ENCODE measurements at regions not wholly inside any gene's neighbourhood (a gene's known extent, or its start where the extent isn't known, plus 50 kb on each side); places are given as distances from the start of the nearest gene placed in this dataset.

DNA sequence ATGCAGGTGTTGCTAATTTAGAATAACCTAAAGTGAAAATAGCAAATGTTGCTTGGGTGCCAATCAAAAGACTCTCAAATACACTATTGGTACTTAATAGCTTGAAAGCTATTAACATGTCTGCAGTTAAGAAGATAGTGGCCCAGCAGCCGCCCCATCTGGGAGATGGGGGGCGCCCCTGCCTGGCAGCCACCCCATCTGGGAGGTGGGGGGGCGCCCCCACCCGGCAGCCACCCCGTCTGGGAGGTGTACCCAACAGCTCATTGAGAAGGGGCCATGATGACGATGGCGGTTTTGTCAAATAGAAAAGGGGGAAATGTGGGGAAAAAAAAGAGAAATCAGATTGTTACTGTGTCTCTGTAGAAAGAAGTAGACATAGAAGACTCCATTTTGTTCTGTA lies 923.1 kb upstream of the MDGA2 start:
- WGBS (ENCODE audit: low lambda C conversion rate): 50% methylated on average over 5 of the region's 7 CpGs
- TF ChIP-seq RFX5 (IDR thresholded peaks at IDR 0.05; ENCODE audit: low read length): no peak
- no peak for TF ChIP-seq FOSL2 (IDR thresholded peaks at IDR 0.05; ENCODE audit: borderline replicate concordance, low read depth)
- no peak for TF ChIP-seq NRF1 (IDR thresholded peaks at IDR 0.05; ENCODE audit: low read depth, low read length)
- TF ChIP-seq, protein P1, sequence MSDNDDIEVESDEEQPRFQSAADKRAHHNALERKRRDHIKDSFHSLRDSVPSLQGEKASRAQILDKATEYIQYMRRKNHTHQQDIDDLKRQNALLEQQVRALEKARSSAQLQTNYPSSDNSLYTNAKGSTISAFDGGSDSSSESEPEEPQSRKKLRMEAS (IDR thresholded peaks at IDR 0.05; ENCODE audit: low read depth): no peak
- TF ChIP-seq TEAD4 (IDR thresholded peaks at IDR 0.05; ENCODE audit: borderline replicate concordance, insufficient read depth): no peak
- TF ChIP-seq FOXJ3 (CRISPR knock-in tag; IDR thresholded peaks at IDR 0.05): no peak
- TF ChIP-seq YY1 (IDR thresholded peaks at IDR 0.05; ENCODE audit: low read depth): no peak
- TF ChIP-seq, protein P2, sequence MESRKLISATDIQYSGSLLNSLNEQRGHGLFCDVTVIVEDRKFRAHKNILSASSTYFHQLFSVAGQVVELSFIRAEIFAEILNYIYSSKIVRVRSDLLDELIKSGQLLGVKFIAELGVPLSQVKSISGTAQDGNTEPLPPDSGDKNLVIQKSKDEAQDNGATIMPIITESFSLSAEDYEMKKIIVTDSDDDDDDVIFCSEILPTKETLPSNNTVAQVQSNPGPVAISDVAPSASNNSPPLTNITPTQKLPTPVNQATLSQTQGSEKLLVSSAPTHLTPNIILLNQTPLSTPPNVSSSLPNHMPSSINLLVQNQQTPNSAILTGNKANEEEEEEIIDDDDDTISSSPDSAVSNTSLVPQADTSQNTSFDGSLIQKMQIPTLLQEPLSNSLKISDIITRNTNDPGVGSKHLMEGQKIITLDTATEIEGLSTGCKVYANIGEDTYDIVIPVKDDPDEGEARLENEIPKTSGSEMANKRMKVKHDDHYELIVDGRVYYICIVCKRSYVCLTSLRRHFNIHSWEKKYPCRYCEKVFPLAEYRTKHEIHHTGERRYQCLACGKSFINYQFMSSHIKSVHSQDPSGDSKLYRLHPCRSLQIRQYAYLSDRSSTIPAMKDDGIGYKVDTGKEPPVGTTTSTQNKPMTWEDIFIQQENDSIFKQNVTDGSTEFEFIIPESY (IDR thresholded peaks at IDR 0.05; ENCODE audit: borderline replicate concordance, low read depth): no peak
- TF ChIP-seq RXRA (IDR thresholded peaks at IDR 0.05; ENCODE audit: borderline replicate concordance, low read depth): no peak
- TF ChIP-seq FOXM1 (IDR thresholded peaks at IDR 0.05; ENCODE audit: low read depth): no peak
- no peak for TF ChIP-seq NFIC (IDR thresholded peaks at IDR 0.05; ENCODE audit: borderline replicate concordance)
- Histone ChIP-seq H4K20me1 (ENCODE audit: insufficient read depth) (no peaks in the 10 kb centered on the region), H3K4me2 (no peak overlapping the region), H3K4me1 (ENCODE audit: control insufficient read depth in 1 of 2, insufficient read depth in 2 of 2, low read depth in 1 of 2, low read length in 1 of 2) (no peaks in the 10 kb centered on the region), H3K79me2 (ENCODE audit: insufficient read depth) (no peaks in the 10 kb centered on the region), H3K9me2 (no peaks in the 10 kb centered on the region), H3F3A (replicated peaks; ENCODE audit: insufficient read depth) (no peaks in the 10 kb centered on the region), H3K9me3 (no peaks in the 10 kb centered on the region), H3K4me3 (ENCODE audit: low read depth in 2 of 2, low read length in 1 of 2) (no peak overlapping the region), H3K27ac (ENCODE audit: low read depth in 2 of 2, low read length in 1 of 2) (no peak overlapping the region), H2AFZ (ENCODE audit: low read depth) (no peak overlapping the region), H3K36me3 (replicated peaks in 1 of 2; ENCODE audit: control insufficient read depth in 1 of 2, insufficient read depth in 2 of 2, low read length in 1 of 2) (no peaks in the 10 kb centered on the region), H3K27me3 (ENCODE audit: insufficient read depth) (no peaks in the 10 kb centered on the region), H3K9ac (no peak overlapping the region)
- DNase-seq: no peak
- ChIA-PET CTCF (no interaction called here), POLR2A (no interaction called here)

DNA sequence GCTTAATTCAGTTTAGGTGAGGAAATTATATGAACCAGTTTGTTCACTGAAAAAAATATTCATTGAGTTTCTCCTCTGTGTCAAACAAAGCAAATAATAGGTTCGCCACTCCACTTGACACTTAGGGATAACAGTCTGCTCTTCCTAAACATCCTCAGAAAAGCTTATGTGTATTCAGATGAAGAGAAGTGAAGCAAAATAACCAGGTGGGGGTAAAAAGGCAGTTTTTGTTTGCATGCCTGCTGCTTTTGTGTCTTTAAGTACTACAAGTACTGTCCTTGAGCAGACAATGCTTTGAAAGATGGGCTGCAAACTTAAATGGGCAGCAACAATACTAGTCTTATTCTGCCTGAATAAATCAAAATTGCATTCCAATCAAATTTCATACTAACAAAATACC lies 910.7 kb upstream of the MDGA2 start:
- CTCF ChIA-PET: no interaction called here
- TF ChIP-seq MEF2A (IDR thresholded peaks at IDR 0.05; ENCODE audit: borderline replicate concordance, low read depth) (no peak), NFIC (IDR thresholded peaks at IDR 0.05; ENCODE audit: borderline replicate concordance) (no peak), TEAD4 (IDR thresholded peaks at IDR 0.05; ENCODE audit: borderline replicate concordance, insufficient read depth) (no peak)
- WGBS (ENCODE audit: low lambda C conversion rate): 27% methylated on average over 1 of the region's 1 CpG
- Histone ChIP-seq H3K9ac (no peak overlapping the region), H3K4me1 (ENCODE audit: control insufficient read depth in 1 of 2, insufficient read depth in 2 of 2, low read depth in 1 of 2, low read length in 1 of 2) (no peaks in the 10 kb centered on the region), H3F3A (replicated peaks; ENCODE audit: insufficient read depth) (no peaks in the 10 kb centered on the region), H3K27ac (ENCODE audit: low read depth in 2 of 2, low read length in 1 of 2) (no peak overlapping the region), H3K4me2 (no peak overlapping the region), H3K4me3 (ENCODE audit: low read depth in 2 of 2, low read length in 1 of 2) (no peak overlapping the region), H3K36me3 (replicated peaks in 1 of 2; ENCODE audit: control insufficient read depth in 1 of 2, insufficient read depth in 2 of 2, low read length in 1 of 2) (no peaks in the 10 kb centered on the region), H3K9me2 (no peaks in the 10 kb centered on the region), H2AFZ (ENCODE audit: low read depth) (no peak overlapping the region), H3K9me3 (no peaks in the 10 kb centered on the region), H4K20me1 (ENCODE audit: insufficient read depth) (no peaks in the 10 kb centered on the region), H3K27me3 (ENCODE audit: insufficient read depth) (no peaks in the 10 kb centered on the region), H3K79me2 (ENCODE audit: insufficient read depth) (no peaks in the 10 kb centered on the region)
- DNase-seq: no peak
- POLR2A ChIA-PET: no interaction called here

Measured in SK-N-SH (cell line).